WTC11 (cell line): ENCODE measurements at regions not wholly inside any gene's neighbourhood (a gene's known extent, or its start where the extent isn't known, plus 50 kb on each side); places are given as distances from the start of the nearest gene placed in this dataset.

Experiments used
- CREM ChIP-seq: sonication (generic); formaldehyde crosslinking; IDR thresholded peaks from 2 replicates; pipeline ENCODE4 v1.8.1; 2022; ENCODE audit warnings: mild to moderate bottlenecking, missing genetic modification reagents, moderate library complexity
- JUN ChIP-seq: sonication (generic); formaldehyde crosslinking; IDR thresholded peaks from 2 replicates; pipeline ENCODE4 v1.8.0; 2023; ENCODE audit warnings: mild to moderate bottlenecking, missing genetic modification reagents
- NFATC4 ChIP-seq: fragments of 250-450 bp; sonication (Bioruptor Pico); IDR thresholded peaks from 2 replicates; pipeline ENCODE4 v1.9.0; 2021; ENCODE audit warnings: mild to moderate bottlenecking
- RELA ChIP-seq: sonication (generic); formaldehyde crosslinking; IDR thresholded peaks from 2 replicates; pipeline ENCODE4 v1.8.1; 2022; ENCODE audit warnings: missing genetic modification reagents, mild to moderate bottlenecking, borderline replicate concordance
- ZNF232 ChIP-seq: sonication (generic); formaldehyde crosslinking; IDR thresholded peaks from 2 replicates; pipeline ENCODE4 v1.8.0; 2022; ENCODE audit warnings: mild to moderate bottlenecking, missing genetic modification reagents
- ZNF423 ChIP-seq: fragments of 250-450 bp; sonication (Bioruptor Pico); IDR thresholded peaks from 2 replicates; pipeline ENCODE4 v2.1.2; 2022; ENCODE audit warnings: mild to moderate bottlenecking, moderate library complexity
- TF ChIP-seq, protein P1 (sequence below): sonication (generic); formaldehyde crosslinking; IDR thresholded peaks from 2 replicates; pipeline ENCODE4 v1.8.0; 2022; ENCODE audit warnings: mild to moderate bottlenecking, missing genetic modification reagents
- TF ChIP-seq, protein P2 (sequence below): sonication (generic); formaldehyde crosslinking; IDR thresholded peaks from 2 replicates; pipeline ENCODE4 v1.8.1; 2023; ENCODE audit warnings: mild to moderate bottlenecking, missing genetic modification reagents, borderline replicate concordance
- TF ChIP-seq, protein P3 (sequence below): sonication (generic); formaldehyde crosslinking; IDR thresholded peaks from 2 replicates; pipeline ENCODE4 v1.8.1; 2023; ENCODE audit warnings: mild to moderate bottlenecking, missing genetic modification reagents, moderate library complexity
- TF ChIP-seq, protein P4 (sequence below): sonication (generic); formaldehyde crosslinking; IDR thresholded peaks from 2 replicates; pipeline ENCODE4 v1.8.1; 2022; ENCODE audit warnings: mild to moderate bottlenecking, moderate library complexity, missing genetic modification reagents
- TF ChIP-seq, protein P5 (sequence below): fragments of 200-600 bp; IDR thresholded peaks from 2 replicates; pipeline ENCODE4 v1.8.0; 2022; ENCODE audit warnings: antibody characterized with exemption

DNA sequence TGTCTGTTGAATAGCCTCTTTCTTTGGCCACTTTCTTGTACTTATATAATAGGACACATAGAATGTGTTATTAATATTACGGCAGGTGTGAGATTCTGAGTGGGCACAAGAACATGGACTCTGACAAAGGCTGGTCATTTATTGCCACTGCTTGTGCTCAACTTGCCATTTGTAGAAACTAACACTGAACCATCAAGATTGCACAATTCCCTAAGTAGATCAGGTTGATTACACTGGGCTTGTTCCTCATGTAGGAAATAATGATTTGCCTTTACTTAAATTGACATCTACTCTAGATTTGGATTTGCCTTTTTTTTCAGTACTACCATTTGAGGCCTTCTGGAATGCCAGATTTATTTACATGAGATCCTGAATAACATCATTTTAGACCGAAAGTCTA lies 342.7 kb upstream of the CWC22 start:
- TF ChIP-seq, protein P1, sequence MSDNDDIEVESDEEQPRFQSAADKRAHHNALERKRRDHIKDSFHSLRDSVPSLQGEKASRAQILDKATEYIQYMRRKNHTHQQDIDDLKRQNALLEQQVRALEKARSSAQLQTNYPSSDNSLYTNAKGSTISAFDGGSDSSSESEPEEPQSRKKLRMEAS: no peak
- TF ChIP-seq, protein P2, sequence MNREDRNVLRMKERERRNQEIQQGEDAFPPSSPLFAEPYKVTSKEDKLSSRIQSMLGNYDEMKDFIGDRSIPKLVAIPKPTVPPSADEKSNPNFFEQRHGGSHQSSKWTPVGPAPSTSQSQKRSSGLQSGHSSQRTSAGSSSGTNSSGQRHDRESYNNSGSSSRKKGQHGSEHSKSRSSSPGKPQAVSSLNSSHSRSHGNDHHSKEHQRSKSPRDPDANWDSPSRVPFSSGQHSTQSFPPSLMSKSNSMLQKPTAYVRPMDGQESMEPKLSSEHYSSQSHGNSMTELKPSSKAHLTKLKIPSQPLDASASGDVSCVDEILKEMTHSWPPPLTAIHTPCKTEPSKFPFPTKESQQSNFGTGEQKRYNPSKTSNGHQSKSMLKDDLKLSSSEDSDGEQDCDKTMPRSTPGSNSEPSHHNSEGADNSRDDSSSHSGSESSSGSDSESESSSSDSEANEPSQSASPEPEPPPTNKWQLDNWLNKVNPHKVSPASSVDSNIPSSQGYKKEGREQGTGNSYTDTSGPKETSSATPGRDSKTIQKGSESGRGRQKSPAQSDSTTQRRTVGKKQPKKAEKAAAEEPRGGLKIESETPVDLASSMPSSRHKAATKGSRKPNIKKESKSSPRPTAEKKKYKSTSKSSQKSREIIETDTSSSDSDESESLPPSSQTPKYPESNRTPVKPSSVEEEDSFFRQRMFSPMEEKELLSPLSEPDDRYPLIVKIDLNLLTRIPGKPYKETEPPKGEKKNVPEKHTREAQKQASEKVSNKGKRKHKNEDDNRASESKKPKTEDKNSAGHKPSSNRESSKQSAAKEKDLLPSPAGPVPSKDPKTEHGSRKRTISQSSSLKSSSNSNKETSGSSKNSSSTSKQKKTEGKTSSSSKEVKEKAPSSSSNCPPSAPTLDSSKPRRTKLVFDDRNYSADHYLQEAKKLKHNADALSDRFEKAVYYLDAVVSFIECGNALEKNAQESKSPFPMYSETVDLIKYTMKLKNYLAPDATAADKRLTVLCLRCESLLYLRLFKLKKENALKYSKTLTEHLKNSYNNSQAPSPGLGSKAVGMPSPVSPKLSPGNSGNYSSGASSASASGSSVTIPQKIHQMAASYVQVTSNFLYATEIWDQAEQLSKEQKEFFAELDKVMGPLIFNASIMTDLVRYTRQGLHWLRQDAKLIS (CRISPR knock-in tag): no peak
- TF ChIP-seq NFATC4 (CRISPR knock-in tag) (no peak), CREM (CRISPR knock-in tag) (no peak), ZNF423 (no peak), JUN (CRISPR knock-in tag) (no peak), RELA (CRISPR knock-in tag) (no peak), ZNF232 (CRISPR knock-in tag) (no peak)
- TF ChIP-seq, protein P3, sequence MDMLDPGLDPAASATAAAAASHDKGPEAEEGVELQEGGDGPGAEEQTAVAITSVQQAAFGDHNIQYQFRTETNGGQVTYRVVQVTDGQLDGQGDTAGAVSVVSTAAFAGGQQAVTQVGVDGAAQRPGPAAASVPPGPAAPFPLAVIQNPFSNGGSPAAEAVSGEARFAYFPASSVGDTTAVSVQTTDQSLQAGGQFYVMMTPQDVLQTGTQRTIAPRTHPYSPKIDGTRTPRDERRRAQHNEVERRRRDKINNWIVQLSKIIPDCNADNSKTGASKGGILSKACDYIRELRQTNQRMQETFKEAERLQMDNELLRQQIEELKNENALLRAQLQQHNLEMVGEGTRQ (CRISPR knock-in tag): no peak
- TF ChIP-seq, protein P4, sequence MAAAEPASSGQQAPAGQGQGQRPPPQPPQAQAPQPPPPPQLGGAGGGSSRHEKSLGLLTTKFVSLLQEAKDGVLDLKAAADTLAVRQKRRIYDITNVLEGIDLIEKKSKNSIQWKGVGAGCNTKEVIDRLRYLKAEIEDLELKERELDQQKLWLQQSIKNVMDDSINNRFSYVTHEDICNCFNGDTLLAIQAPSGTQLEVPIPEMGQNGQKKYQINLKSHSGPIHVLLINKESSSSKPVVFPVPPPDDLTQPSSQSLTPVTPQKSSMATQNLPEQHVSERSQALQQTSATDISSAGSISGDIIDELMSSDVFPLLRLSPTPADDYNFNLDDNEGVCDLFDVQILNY: no peak
- TF ChIP-seq, protein P5, sequence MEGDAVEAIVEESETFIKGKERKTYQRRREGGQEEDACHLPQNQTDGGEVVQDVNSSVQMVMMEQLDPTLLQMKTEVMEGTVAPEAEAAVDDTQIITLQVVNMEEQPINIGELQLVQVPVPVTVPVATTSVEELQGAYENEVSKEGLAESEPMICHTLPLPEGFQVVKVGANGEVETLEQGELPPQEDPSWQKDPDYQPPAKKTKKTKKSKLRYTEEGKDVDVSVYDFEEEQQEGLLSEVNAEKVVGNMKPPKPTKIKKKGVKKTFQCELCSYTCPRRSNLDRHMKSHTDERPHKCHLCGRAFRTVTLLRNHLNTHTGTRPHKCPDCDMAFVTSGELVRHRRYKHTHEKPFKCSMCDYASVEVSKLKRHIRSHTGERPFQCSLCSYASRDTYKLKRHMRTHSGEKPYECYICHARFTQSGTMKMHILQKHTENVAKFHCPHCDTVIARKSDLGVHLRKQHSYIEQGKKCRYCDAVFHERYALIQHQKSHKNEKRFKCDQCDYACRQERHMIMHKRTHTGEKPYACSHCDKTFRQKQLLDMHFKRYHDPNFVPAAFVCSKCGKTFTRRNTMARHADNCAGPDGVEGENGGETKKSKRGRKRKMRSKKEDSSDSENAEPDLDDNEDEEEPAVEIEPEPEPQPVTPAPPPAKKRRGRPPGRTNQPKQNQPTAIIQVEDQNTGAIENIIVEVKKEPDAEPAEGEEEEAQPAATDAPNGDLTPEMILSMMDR: no peak
